Stimulated activated CD4-positive, alpha-beta T cell treated with anti-CD3 and anti-CD28 coated beads, Interleukin-15, amount 100 ng/mL, for 1 hour (primary cell): ENCODE measurements at regions not wholly inside any gene's neighbourhood (a gene's known extent, or its start where the extent isn't known, plus 50 kb on each side); places are given as distances from the start of the nearest gene placed in this dataset.

ENCODE experiments used
- DNase-seq, 2 donors: peaks; one replicate each; pipeline ENCODE4 v3.0.0-alpha.2; 2020; ENCODE audit warnings: low read depth in 1 of 2, low spot score in 1 of 2

GRCh38 chr3:25037049-25037547 is 391.0 kb upstream of the RARB start:
- no peak for DNase-seq

- DNase-seq: no peak
Observed at GRCh38 chr3:25038271-25038670, 389.8 kb upstream of the RARB start.

GRCh38 chr3:25038922-25039321 is 389.1 kb upstream of the RARB start:
- DNase-seq: no peak

DNA sequence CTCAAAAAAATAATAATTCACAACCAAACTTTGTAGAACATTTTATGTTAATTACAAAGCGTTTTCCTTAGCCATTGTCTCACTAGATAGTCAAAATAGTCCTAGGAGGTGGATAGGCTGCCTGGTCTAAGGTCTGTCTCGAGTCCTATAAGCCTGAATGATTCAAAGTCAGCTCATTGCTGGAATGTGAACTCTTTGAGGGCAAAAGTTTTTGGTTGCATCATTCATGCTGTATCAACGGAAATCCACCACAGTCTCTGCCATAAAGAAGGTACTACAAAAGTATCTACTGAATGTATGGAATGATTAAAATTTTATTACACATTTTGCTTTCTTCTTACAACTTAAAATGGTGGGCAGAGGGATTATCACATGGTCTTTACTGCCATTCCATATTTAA is 387.3 kb upstream of the RARB start:
- no peak for DNase-seq

DNA sequence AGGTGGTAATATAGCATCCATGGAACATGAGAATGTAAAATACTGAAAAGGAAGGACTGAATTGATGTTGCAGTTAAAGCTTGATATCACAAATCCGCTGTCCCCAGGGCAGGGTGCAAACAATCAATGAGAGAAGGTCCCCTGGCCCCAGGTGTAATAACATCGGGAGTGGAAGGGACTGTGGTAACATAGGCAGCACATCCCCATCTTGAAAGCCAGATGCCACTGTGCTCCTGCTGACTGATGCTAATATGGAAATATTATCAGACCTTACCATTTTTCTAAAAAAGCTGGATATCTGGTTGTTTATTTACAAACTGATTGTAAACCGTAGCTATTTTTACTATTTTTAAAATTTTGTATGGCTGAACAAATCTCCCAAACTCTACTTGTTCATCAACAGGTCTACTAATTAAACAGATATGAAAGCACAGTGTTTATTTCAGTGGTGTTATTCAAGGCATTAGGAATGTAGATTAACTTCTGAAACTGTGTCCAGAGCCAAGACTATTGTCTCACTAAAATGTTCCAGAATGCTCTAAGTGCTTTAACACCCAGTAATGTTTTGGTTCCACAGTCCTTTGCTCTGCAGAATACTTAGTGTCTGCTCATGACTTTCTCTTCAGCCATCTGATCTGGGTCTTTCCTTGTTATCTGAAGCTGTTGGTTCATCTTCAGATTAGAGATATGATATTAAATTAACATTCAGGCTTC is 386.0 kb upstream of the RARB start:
- DNase-seq: no peak

GRCh38 chr3:25043177-25043576 is 384.9 kb upstream of the RARB start:
- no peak for DNase-seq

DNA sequence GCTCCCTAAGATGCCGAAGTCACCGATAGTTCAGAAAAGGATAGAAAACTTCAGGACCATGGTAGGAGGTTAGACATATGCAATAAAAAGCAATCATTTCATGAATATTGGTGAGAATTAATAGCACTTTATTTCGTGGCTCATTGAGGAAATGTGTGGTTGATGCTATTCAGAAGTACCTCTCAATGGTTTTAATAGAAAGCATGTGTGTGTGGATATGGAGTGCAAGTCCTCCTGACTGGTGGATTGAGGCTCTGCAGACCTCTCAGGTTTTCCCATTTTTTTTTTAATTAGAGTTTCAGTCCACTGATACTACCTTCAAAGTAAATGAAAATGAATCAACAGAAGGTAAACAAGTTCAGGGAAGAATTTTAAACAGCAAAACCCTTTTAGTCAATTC is 384.3 kb upstream of the RARB start:
- no peak for DNase-seq

- DNase-seq: no peak
Observed at GRCh38 chr3:25044762-25045710, 383.0 kb upstream of the RARB start.

GRCh38 chr3:25046911-25047771 is 380.9 kb upstream of the RARB start:
- no peak for DNase-seq

DNA sequence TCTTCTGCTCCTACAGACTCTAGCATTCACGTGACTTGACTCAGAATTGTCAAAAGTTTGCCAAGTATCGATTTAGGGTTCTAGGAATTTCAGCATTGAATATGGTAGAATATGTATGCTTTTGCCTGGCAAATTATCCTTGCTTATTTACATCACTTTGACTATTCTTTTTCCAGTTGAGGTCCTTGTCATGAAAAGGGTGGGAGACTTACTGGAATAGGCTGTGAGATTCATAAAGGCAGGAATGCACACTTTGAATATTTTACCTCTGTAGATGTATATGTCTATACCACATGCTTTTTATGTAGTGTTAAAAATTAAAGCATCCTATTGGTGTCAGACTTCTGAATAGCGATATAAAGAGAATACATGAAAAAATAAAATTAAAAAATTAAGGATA is 378.8 kb upstream of the RARB start:
- no peak for DNase-seq

GRCh38 chr3:25053360-25053759 is 374.7 kb upstream of the RARB start:
- no peak for DNase-seq

- no peak for DNase-seq
Observed at GRCh38 chr3:25056036-25056755, 371.9 kb upstream of the RARB start.

- DNase-seq: no peak
Observed at GRCh38 chr3:25056803-25057351, 371.2 kb upstream of the RARB start.

DNA sequence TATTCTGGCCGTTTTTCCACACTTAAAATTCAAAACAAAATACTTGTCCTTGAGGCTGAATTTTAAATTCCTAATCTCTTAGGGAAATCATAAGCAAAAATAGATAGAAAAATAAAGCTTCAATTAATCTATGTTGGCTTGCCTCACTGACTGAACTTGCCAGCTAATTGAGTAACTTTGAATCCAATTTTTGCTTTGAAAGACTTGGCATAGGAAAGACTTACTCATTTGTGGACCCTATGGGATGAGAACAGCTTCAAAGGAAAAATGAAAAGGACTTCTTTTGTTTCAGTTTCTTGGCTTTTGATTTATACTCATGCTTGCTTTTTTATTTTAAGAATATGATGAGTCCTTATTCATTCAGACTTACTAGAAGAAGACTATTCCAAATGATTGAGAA is 370.7 kb upstream of the RARB start:
- DNase-seq: no peak

GRCh38 chr3:25064681-25065080 is 363.4 kb upstream of the RARB start:
- DNase-seq: no peak

DNA sequence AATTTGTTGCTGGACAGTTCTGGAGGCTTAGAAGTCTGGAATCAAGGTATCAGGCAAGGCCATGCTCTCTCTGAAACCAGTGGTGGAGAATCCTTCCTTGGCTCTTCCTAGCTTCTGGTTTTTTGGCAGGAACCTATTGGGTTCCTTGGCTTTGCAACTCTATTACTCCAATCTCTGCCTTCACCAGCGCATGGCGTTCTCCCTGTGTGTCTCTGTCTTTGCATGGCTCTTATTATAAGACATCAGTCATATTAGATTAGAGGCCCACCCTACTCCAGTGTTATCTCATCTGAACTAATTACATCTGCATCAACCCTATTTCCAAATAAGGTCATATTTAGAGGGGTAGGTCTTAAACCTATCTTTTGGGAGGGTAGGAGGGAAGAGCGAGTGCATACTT is 358.1 kb upstream of the RARB start:
- no peak for DNase-seq

- no peak for DNase-seq
Observed at GRCh38 chr3:25071846-25072245, 356.2 kb upstream of the RARB start.

DNA sequence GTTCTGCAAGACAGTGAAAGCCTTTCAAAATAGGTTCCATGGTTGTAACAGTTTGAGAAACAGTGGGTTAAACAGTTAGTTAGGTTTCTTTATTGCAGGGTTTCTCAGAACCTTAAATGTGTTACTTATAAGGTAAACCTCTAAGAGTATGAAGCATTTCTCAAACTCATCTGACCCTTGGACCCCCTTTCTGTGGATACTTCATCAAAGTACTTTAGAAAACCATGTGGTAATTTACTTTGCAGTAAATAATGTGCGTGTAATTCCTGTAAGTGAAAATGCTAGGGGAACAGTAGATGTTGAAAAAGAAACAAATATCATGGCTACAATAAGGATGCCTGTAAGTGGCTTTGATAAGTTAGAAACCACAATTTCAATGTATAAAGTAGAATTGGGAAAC is 354.6 kb upstream of the RARB start:
- no peak for DNase-seq

GRCh38 chr3:25074149-25074548 is 353.9 kb upstream of the RARB start:
- DNase-seq: no peak

DNA sequence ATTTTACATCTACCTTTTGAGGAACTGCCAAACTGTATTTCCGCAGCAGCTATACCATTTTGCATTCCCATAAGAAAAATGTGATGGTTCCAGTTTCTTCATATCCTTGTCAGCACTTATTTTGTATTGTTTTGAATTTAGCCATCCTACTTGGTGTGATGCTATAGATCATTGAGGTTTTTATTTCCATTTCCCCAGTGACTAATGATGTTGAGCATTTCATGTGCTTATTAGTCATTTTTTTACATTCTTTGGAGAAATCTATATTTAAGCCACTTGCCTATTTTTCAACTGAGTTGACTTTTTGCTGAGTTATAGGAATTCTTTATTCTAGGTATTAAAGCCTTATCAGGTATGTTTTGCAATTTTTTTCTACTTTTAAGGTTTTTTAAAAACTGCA is 347.6 kb upstream of the RARB start:
- no peak for DNase-seq
